ENCODE measurements at regions not wholly inside any gene's neighbourhood (a gene's known extent, or its start where the extent isn't known, plus 50 kb on each side); places are given as distances from the start of the nearest gene placed in this dataset.

- Histone ChIP-seq H2AFZ (ENCODE audit: low read length) (peak overlapping the region; percentile 3), H3K4me2 (ENCODE audit: insufficient read depth, low read length) (peak overlapping the region; percentile 77), H3K27me3 (ENCODE audit: insufficient read depth, low read length) (no peaks in the 10 kb centered on the region), H3K9me3 (ENCODE audit: low read depth, low read length) (no peaks in the 10 kb centered on the region), H3K27ac (ENCODE audit: low read depth, low read length) (peak overlapping the region; percentile 88), H3K79me2 (ENCODE audit: insufficient read depth, low read length) (no peaks in the 10 kb centered on the region), H4K20me1 (ENCODE audit: insufficient read depth, low read length) (no peaks in the 10 kb centered on the region), H3K4me3 (ENCODE audit: insufficient read depth, low read length) (peak overlapping the region; percentile 46), H3K36me3 (ENCODE audit: insufficient read depth, low read length) (no peaks in the 10 kb centered on the region), H3K4me1 (ENCODE audit: insufficient read depth, low read length) (peaks cover 48% of the 10 kb centered on the region)
- DNase-seq (ENCODE audit: insufficient read length, low spot score, missing footprints): peak; percentile 97
- TF ChIP-seq, protein P1, sequence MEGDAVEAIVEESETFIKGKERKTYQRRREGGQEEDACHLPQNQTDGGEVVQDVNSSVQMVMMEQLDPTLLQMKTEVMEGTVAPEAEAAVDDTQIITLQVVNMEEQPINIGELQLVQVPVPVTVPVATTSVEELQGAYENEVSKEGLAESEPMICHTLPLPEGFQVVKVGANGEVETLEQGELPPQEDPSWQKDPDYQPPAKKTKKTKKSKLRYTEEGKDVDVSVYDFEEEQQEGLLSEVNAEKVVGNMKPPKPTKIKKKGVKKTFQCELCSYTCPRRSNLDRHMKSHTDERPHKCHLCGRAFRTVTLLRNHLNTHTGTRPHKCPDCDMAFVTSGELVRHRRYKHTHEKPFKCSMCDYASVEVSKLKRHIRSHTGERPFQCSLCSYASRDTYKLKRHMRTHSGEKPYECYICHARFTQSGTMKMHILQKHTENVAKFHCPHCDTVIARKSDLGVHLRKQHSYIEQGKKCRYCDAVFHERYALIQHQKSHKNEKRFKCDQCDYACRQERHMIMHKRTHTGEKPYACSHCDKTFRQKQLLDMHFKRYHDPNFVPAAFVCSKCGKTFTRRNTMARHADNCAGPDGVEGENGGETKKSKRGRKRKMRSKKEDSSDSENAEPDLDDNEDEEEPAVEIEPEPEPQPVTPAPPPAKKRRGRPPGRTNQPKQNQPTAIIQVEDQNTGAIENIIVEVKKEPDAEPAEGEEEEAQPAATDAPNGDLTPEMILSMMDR (IDR thresholded peaks at IDR 0.05; ENCODE audit: extremely low read depth, low read depth, low read length): no peak
These were observed 115.6 kb upstream of the SLC45A1 start for GRCh38 chr1:8202182-8202905.

DNA sequence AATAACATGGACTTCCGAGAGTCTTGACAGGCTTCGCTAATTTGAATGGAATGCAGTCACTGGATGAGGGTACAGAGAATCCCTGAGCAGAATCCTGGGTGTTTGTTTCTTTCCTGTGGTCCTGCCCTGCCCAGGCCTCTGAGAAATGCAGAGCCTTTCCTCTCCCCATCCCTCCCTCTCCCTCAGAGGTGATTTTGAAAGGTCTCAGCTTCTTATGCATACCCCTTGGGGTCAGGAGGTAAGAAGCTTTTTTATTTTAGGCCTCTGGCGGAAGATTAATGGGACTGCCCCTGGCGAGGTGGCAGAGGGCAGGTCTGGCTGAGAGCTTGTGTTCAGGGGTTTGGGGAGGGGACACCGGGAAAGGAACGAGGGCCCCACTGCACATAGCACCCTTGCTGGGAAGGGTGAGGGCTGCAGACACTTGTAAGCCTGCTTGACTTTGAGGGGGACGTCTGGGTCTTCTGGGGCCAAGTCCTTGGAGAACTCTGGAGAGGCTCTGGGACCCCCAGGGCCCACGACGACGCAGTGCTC, 116.5 kb upstream of the SLC45A1 start:
- Histone ChIP-seq H2AFZ (ENCODE audit: low read length) (peak overlapping the region; percentile 57), H3K27ac (ENCODE audit: low read depth, low read length) (peak overlapping the region; percentile 88), H3K4me2 (ENCODE audit: insufficient read depth, low read length) (peak overlapping the region; percentile 77)

GRCh38 chr1:8200317-8201115, 117.4 kb upstream of the SLC45A1 start:
- TF ChIP-seq, protein P1 (IDR thresholded peaks at IDR 0.05; ENCODE audit: extremely low read depth, low read depth, low read length): no peak
- Histone ChIP-seq H3K79me2 (ENCODE audit: insufficient read depth, low read length) (no peaks in the 10 kb centered on the region), H2AFZ (ENCODE audit: low read length) (no peak overlapping the region), H3K36me3 (ENCODE audit: insufficient read depth, low read length) (no peaks in the 10 kb centered on the region), H4K20me1 (ENCODE audit: insufficient read depth, low read length) (no peaks in the 10 kb centered on the region), H3K27me3 (ENCODE audit: insufficient read depth, low read length) (no peaks in the 10 kb centered on the region), H3K4me3 (ENCODE audit: insufficient read depth, low read length) (no peak overlapping the region), H3K4me2 (ENCODE audit: insufficient read depth, low read length) (no peak overlapping the region), H3K9me3 (ENCODE audit: low read depth, low read length) (no peaks in the 10 kb centered on the region), H3K4me1 (ENCODE audit: insufficient read depth, low read length) (peaks cover 52% of the 10 kb centered on the region), H3K27ac (ENCODE audit: low read depth, low read length) (peak overlapping the region; percentile 88)
- DNase-seq (ENCODE audit: insufficient read length, low spot score, missing footprints): peak; percentile 44

More for the DNA sequence above, 116.5 kb upstream of the SLC45A1 start:
- Histone ChIP-seq H3K9me3 (ENCODE audit: low read depth, low read length) (no peaks in the 10 kb centered on the region), H3K4me1 (ENCODE audit: insufficient read depth, low read length) (peaks cover 52% of the 10 kb centered on the region), H3K4me3 (ENCODE audit: insufficient read depth, low read length) (no peak overlapping the region), H3K79me2 (ENCODE audit: insufficient read depth, low read length) (no peaks in the 10 kb centered on the region), H4K20me1 (ENCODE audit: insufficient read depth, low read length) (no peaks in the 10 kb centered on the region), H3K27me3 (ENCODE audit: insufficient read depth, low read length) (no peaks in the 10 kb centered on the region), H3K36me3 (ENCODE audit: insufficient read depth, low read length) (no peaks in the 10 kb centered on the region)
- peak; percentile 58 for DNase-seq (ENCODE audit: insufficient read length, low spot score, missing footprints)
- TF ChIP-seq, protein P1 (IDR thresholded peaks at IDR 0.05; ENCODE audit: extremely low read depth, low read depth, low read length): no peak

DNA sequence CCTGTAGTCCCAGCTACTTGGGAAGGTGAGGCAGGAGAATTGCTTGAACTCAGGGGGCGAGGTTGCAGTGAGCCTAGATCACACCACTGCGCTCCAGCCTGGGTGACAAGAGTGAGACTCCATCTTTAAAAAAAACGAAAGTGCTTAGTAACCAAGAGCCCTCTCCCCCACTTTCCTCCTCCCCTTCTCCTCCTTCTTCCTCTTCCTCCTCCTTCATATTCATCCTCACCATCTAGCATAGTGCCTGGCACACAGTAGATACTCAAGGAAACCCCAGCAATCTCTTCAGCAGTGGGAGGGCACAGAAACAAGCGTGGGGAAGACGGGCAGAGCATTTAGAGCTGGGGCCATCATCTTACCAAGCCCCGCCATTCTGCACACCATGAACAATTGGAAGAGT, 119.4 kb upstream of the SLC45A1 start:
- Histone ChIP-seq H3K4me2 (ENCODE audit: insufficient read depth, low read length) (no peak overlapping the region), H3K4me3 (ENCODE audit: insufficient read depth, low read length) (no peak overlapping the region), H3K27ac (ENCODE audit: low read depth, low read length) (no peak overlapping the region), H3K36me3 (ENCODE audit: insufficient read depth, low read length) (no peaks in the 10 kb centered on the region), H3K27me3 (ENCODE audit: insufficient read depth, low read length) (no peaks in the 10 kb centered on the region), H2AFZ (ENCODE audit: low read length) (no peak overlapping the region), H3K4me1 (ENCODE audit: insufficient read depth, low read length) (peaks cover 50% of the 10 kb centered on the region), H4K20me1 (ENCODE audit: insufficient read depth, low read length) (no peaks in the 10 kb centered on the region), H3K79me2 (ENCODE audit: insufficient read depth, low read length) (no peaks in the 10 kb centered on the region), H3K9me3 (ENCODE audit: low read depth, low read length) (no peaks in the 10 kb centered on the region)
- TF ChIP-seq, protein P1 (IDR thresholded peaks at IDR 0.05; ENCODE audit: extremely low read depth, low read depth, low read length): no peak
- no peak for DNase-seq (ENCODE audit: insufficient read length, low spot score, missing footprints)
